ENCODE measurements at regions not wholly inside any gene's neighbourhood (a gene's known extent, or its start where the extent isn't known, plus 50 kb on each side); places are given as distances from the start of the nearest gene placed in this dataset.

GRCh38 chr13:26480246-26480855, 77.1 kb upstream of the WASF3 start:
- Histone ChIP-seq H3K4me1 (peaks cover 0 to 16% (median 2%) of the 10 kb centered on the region in 4 donors), H3K27me3 (no peaks in the 10 kb centered on the region), H3K9me3 (no peaks in the 10 kb centered on the region), H3K27ac (no peak overlapping the region), H3K4me3 (no peak overlapping the region), H3K36me3 (no peaks in the 10 kb centered on the region)
- no peak for ATAC-seq (ENCODE audit: low FRiP score in 2 of 2)
- WGBS, 2 donors = 59 to 66% methylated on average over 10 of the region's 10 CpGs
- TF ChIP-seq CTCF (IDR thresholded peaks at IDR 0.05) (no peak), POLR2AphosphoS5 (IDR thresholded peaks at IDR 0.05) (no peak), EP300 (IDR thresholded peaks at IDR 0.05) (no peak), POLR2A (IDR thresholded peaks at IDR 0.05) (no peak)
- no peak for DNase-seq

- ATAC-seq (ENCODE audit: low FRiP score in 2 of 2) (peak; percentile 24 to 73), DNase-seq (peak in 1 of 2 donors; percentile 32)
- TF ChIP-seq POLR2A (IDR thresholded peaks at IDR 0.05) (no peak), CTCF (IDR thresholded peaks at IDR 0.05) (peak in 5 of 6 experiments; percentile 66 to 83 (median 71))
- Histone ChIP-seq H3K9me3 (no peaks in the 10 kb centered on the region), H3K27me3 (no peaks in the 10 kb centered on the region), H3K4me3 (peak overlapping the region in 3 of 4 donors; percentile 0 to 29 (median 16)), H3K27ac (no peak overlapping the region), H3K4me1 (peaks cover 0 to 4% (median 0%) of the 10 kb centered on the region in 4 donors), H3K36me3 (no peaks in the 10 kb centered on the region)
- 17 to 22% methylated on average over 3 of the region's 3 CpGs for WGBS, 2 donors
Observed at GRCh38 chr13:26482451-26483197, 74.9 kb upstream of the WASF3 start.

GRCh38 chr13:26483546-26483945, 73.9 kb upstream of the WASF3 start:
- Histone ChIP-seq H3K4me1 (peaks cover 0 to 4% (median 0%) of the 10 kb centered on the region in 4 donors), H3K4me3 (no peak overlapping the region), H3K27me3 (no peaks in the 10 kb centered on the region), H3K9me3 (no peaks in the 10 kb centered on the region), H3K36me3 (no peaks in the 10 kb centered on the region), H3K27ac (no peak overlapping the region)
- TF ChIP-seq CTCF (IDR thresholded peaks at IDR 0.05) (no peak), EP300 (IDR thresholded peaks at IDR 0.05) (no peak), POLR2A (IDR thresholded peaks at IDR 0.05) (no peak), POLR2AphosphoS5 (IDR thresholded peaks at IDR 0.05) (no peak)
- WGBS, 2 donors = 79 to 100% methylated on average over 8 to 9 of the region's 9 CpGs
- DNase-seq (no peak), ATAC-seq (ENCODE audit: low FRiP score in 2 of 2) (no peak)

- peaks cover 0 to 4% (median 0%) of the 10 kb centered on the region in 4 donors for H3K4me1 ChIP-seq
- 77 to 82% methylated on average over 5 to 6 of the region's 6 CpGs for WGBS, 2 donors
- no peaks in the 10 kb centered on the region for H3K9me3 ChIP-seq
- H3K27me3 ChIP-seq = no peaks in the 10 kb centered on the region
- no peak for TF ChIP-seq POLR2AphosphoS5 (IDR thresholded peaks at IDR 0.05)
- no peak overlapping the region for H3K4me3 ChIP-seq
- DNase-seq (no peak), ATAC-seq (ENCODE audit: low FRiP score in 2 of 2) (no peak)
- no peak overlapping the region for H3K27ac ChIP-seq
- no peaks in the 10 kb centered on the region for H3K36me3 ChIP-seq
Observed at GRCh38 chr13:26484196-26484595, 73.3 kb upstream of the WASF3 start.

- H3K4me3 ChIP-seq = no peak overlapping the region
- H3K4me1 ChIP-seq = peaks cover 0 to 4% (median 0%) of the 10 kb centered on the region in 4 donors
- no peaks in the 10 kb centered on the region for H3K27me3 ChIP-seq
- DNase-seq = no peak
- H3K36me3 ChIP-seq = no peaks in the 10 kb centered on the region
- no peak for ATAC-seq (ENCODE audit: low FRiP score in 2 of 2)
- H3K9me3 ChIP-seq = no peaks in the 10 kb centered on the region
- WGBS, 2 donors = 83 to 88% methylated on average over 7 of the region's 7 CpGs
- H3K27ac ChIP-seq = no peak overlapping the region
- no peak for TF ChIP-seq POLR2AphosphoS5 (IDR thresholded peaks at IDR 0.05)
- TF ChIP-seq EP300 (IDR thresholded peaks at IDR 0.05) = no peak
- TF ChIP-seq CTCF (IDR thresholded peaks at IDR 0.05) = no peak
- TF ChIP-seq POLR2A (IDR thresholded peaks at IDR 0.05) = no peak
Observed at GRCh38 chr13:26485288-26485687, 72.2 kb upstream of the WASF3 start.

Measured in upper lobe of left lung (tissue), 6 donors.